ENCODE measurements at regions not wholly inside any gene's neighbourhood (a gene's known extent, or its start where the extent isn't known, plus 50 kb on each side); places are given as distances from the start of the nearest gene placed in this dataset.

DNA sequence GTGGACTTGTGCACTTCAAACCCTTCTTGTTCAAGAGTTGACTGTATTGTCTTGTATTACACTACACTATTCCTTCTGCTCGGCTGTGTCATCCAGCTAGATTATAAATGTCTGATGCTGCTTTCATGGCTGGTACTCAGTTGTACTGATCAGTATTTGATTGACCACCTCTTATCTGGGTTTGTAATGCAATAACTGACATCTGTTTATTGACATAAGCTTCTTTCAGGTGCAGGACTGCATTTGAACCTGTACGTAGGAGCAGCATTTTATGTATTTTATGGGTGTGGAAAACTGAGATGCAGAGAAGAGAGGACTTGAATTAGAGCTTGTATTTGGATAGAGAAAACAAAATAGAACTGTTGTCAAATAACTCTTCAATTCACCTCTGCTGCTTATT, 309.2 kb downstream of the FGF9 start:
- no peak overlapping the region for H3K4me3 ChIP-seq (replicated peaks; ENCODE audit: low read depth, low read length)
- no peak for TF ChIP-seq CTCF (IDR thresholded peaks at IDR 0.05; ENCODE audit: low read depth, low read length, missing control alignments)
- no peak for DNase-seq (ENCODE audit: extremely low read depth, low read depth)

DNA sequence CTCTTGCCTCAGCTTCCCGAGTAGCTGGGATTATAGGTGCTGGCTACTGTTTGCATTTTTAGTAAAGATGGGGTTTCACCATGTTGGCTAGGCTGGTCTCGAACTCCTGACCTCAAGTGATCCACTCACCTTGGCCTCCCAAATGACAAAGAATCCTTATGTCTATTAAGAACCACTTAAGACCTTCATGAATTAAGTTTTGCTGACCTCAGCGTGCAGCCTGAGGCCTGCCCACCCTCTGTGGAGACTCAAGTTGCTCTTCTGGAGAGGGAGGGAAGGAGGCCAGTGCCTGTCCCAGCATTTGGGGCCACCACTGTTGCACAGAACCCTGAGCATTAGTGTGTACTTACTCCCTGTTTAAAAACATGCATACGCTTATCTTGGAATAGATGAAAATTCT, 313.3 kb downstream of the FGF9 start:
- no peak for DNase-seq (ENCODE audit: extremely low read depth, low read depth)
- H3K4me3 ChIP-seq (replicated peaks; ENCODE audit: low read depth, low read length), result no peak overlapping the region
- no peak for TF ChIP-seq CTCF (IDR thresholded peaks at IDR 0.05; ENCODE audit: low read depth, low read length, missing control alignments)

- no peak for DNase-seq (ENCODE audit: extremely low read depth, low read depth)
- TF ChIP-seq CTCF (IDR thresholded peaks at IDR 0.05; ENCODE audit: low read depth, low read length, missing control alignments), result no peak
These were observed 315.7 kb downstream of the FGF9 start for GRCh38 chr13:21986602-21987001.

GRCh38 chr13:21987793-21988192, 316.9 kb downstream of the FGF9 start:
- TF ChIP-seq CTCF (IDR thresholded peaks at IDR 0.05; ENCODE audit: low read depth, low read length, missing control alignments), result no peak
- no peak for DNase-seq (ENCODE audit: extremely low read depth, low read depth)
- no peak overlapping the region for H3K4me3 ChIP-seq (replicated peaks; ENCODE audit: low read depth, low read length)

More at GRCh38 chr13:21986602-21987001, 315.7 kb downstream of the FGF9 start:
- no peak overlapping the region for H3K4me3 ChIP-seq (replicated peaks; ENCODE audit: low read depth, low read length)

DNA sequence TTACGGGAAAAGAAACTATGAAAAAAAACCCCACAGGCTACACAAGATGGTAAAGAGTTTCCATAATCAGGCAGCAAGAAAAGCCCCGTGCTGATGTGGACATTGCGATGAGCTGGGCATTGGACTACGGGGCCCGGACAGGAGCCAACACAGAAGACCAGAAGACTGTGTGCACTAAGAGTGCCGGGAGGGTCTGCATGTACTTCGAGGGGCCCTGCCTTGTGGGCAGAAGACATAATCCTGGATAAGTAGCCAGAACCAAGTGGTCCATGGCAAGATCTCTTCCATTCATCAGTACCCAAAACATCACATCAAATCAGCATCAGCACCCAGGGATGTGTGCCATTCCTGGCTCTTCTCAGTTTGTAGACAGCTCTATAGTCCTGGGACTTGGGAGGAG, 317.8 kb downstream of the FGF9 start:
- no peak for TF ChIP-seq CTCF (IDR thresholded peaks at IDR 0.05; ENCODE audit: low read depth, low read length, missing control alignments)
- no peak overlapping the region for H3K4me3 ChIP-seq (replicated peaks; ENCODE audit: low read depth, low read length)
- no peak for DNase-seq (ENCODE audit: extremely low read depth, low read depth)

GRCh38 chr13:21996049-21996448, 325.2 kb downstream of the FGF9 start:
- no peak for DNase-seq (ENCODE audit: extremely low read depth, low read depth)
- no peak for TF ChIP-seq CTCF (IDR thresholded peaks at IDR 0.05; ENCODE audit: low read depth, low read length, missing control alignments)
- no peak overlapping the region for H3K4me3 ChIP-seq (replicated peaks; ENCODE audit: low read depth, low read length)

- no peak for DNase-seq (ENCODE audit: extremely low read depth, low read depth)
- no peak for TF ChIP-seq CTCF (IDR thresholded peaks at IDR 0.05; ENCODE audit: low read depth, low read length, missing control alignments)
- H3K4me3 ChIP-seq (replicated peaks; ENCODE audit: low read depth, low read length), result no peak overlapping the region
These were observed 326.9 kb downstream of the FGF9 start for GRCh38 chr13:21997726-21998125.
